Activated T-cell treated with anti-CD3 and anti-CD28 coated beads, Interleukin-2, amount 50 U/mL, for 24 hours (primary cell): ENCODE measurements at regions not wholly inside any gene's neighbourhood (a gene's known extent, or its start where the extent isn't known, plus 50 kb on each side); places are given as distances from the start of the nearest gene placed in this dataset.

ENCODE experiments used
- DNase-seq: peaks from one replicate; pipeline ENCODE4 v3.0.0-alpha.2; 2020
- H3K27ac Mint-ChIP-seq: 2 replicates; pipeline ENCODE4 v1.8.0; 2020; ENCODE audit warnings: mild to moderate bottlenecking, mixed read lengths
- H3K27me3 Mint-ChIP-seq: 2 replicates; pipeline ENCODE4 v1.8.0; 2020; ENCODE audit warnings: mixed read lengths
- H3K36me3 Mint-ChIP-seq: 2 replicates; pipeline ENCODE4 v1.8.0; 2020; ENCODE audit warnings: low read depth, mixed read lengths
- H3K4me1 Mint-ChIP-seq: 2 replicates; pipeline ENCODE4 v1.8.0; 2020; ENCODE audit warnings: low read depth, mixed read lengths
- H3K4me3 Mint-ChIP-seq: 2 replicates; pipeline ENCODE4 v1.8.0; 2020; ENCODE audit warnings: mild to moderate bottlenecking, moderate library complexity, mixed read lengths
- H3K9me3 Mint-ChIP-seq: 2 replicates; pipeline ENCODE4 v1.8.0; 2020; ENCODE audit warnings: mixed read lengths

DNA sequence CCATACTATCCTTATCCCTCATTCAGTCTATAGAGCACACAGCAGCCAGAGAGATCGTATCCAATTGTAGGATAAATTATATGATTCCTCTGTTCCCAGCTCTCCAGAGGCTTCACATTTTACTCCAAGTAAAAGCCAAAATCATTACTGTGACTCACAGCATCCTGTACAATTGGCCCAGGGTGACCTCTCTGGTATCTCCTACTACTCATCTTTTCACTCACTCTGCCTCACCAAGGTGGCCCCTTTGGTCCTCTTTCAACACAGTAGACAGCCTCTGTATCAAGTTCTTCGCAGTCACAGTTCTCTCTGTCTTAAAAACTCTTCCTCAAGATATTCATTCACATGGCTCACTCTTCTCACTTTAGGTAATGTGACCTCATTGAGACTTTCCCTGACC, 72.6 kb upstream of the LSM8 start:
- DNase-seq: no peak
- no peak overlapping the region for H3K4me3 Mint-ChIP-seq
- H3K36me3 Mint-ChIP-seq: no peaks in the 10 kb centered on the region
- H3K27ac Mint-ChIP-seq: no peak overlapping the region
- H3K27me3 Mint-ChIP-seq: peaks cover 12% of the 10 kb centered on the region
- H3K9me3 Mint-ChIP-seq: peaks cover 7% of the 10 kb centered on the region
- no peaks in the 10 kb centered on the region for H3K4me1 Mint-ChIP-seq

DNA sequence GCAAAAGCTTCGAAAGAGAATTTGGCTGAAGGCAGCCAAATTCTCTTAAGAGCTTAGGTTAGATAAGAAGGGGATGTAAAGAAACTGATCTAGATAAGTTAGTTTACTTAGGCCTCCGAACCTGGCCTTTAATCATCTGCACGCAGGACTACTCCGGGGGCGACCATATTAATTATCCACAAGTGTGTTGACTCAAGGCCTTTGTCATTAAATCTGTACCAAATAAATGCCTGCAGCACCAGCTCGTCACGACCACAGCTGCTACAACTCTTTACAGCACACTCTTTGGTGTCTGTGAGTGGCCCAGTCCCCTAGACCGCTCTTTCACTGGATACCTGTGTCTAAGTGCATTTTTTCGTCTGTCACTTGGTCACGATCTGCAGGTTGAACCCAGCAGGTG, 69.8 kb upstream of the LSM8 start:
- Mint-ChIP-seq H3K27me3 (peaks cover 15% of the 10 kb centered on the region), H3K27ac (no peak overlapping the region), H3K36me3 (no peaks in the 10 kb centered on the region), H3K4me1 (no peaks in the 10 kb centered on the region), H3K9me3 (peaks cover 20% of the 10 kb centered on the region), H3K4me3 (no peak overlapping the region)
- DNase-seq: no peak

DNA sequence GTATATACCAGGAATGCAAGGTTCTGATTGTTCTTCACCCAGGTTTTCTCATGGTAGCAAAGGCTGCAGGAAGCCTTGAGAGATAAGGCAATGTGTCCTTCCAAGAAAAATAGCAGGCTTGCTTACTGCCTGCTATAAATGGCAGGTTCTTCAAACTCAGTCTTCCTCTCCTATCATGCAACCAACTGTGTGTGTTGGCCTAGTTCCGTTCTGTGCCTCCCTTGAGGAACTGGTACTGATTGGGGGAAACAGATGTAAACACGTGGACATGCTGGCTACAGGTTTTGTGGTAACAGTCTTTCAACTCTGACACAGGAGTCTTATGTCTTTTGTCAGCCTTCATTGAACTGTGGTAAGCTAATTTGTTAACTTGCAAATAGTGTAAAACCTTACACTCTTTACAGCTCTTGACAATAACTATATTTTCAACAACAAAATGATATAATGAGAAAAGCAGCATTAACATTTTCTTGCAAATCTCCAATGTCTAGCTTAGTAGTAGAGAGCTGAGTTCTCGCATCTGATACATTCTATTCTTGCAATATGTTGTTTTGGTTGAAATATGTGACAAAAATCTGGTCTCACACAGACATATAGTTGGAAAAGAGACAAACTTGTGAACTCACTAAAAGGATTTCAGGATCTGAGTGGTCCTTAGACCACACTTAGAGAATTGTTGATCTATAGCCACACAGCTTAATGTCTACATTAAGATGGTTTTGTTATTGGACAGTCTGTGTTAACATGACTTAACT, 54.7 kb upstream of the LSM8 start:
- Mint-ChIP-seq H3K4me1 (no peaks in the 10 kb centered on the region), H3K9me3 (peaks cover 16% of the 10 kb centered on the region), H3K36me3 (no peaks in the 10 kb centered on the region), H3K27ac (no peak overlapping the region), H3K27me3 (peaks cover 10% of the 10 kb centered on the region), H3K4me3 (no peak overlapping the region)
- DNase-seq: no peak

DNA sequence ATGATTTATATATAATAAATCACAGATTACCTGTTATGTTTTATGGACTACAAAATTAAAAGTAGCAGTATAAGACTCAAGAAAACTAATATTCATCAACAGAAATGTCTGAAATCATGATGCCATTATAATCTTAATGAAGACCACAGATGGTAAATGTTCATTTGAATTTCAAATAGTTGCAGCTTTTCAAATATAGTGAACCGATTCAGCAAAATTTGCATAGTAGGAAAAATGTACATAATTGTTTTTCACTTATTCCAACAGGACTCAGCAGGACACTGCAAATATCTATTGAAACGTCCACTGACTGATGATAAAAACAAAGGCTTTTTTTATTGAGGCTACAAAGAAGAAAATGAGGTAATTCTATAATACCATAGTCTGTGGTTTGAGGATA, 51.2 kb upstream of the LSM8 start:
- no peak for DNase-seq
- Mint-ChIP-seq H3K27ac (no peak overlapping the region), H3K36me3 (no peaks in the 10 kb centered on the region), H3K27me3 (peaks cover 15% of the 10 kb centered on the region), H3K4me3 (no peak overlapping the region), H3K4me1 (no peaks in the 10 kb centered on the region), H3K9me3 (peaks cover 10% of the 10 kb centered on the region)
